Sigmoid colon (tissue), 6 donors: ENCODE measurements at regions not wholly inside any gene's neighbourhood (a gene's known extent, or its start where the extent isn't known, plus 50 kb on each side); places are given as distances from the start of the nearest gene placed in this dataset.

Source experiments
- DNase-seq: peaks from one replicate; pipeline ENCODE4 v3.0.0-alpha.2; 2019
- H3K27ac ChIP-seq, 4 donors: fragments of 200-600 bp; sonication (generic); one replicate each; pipeline ENCODE4 v1.5.1; 2016 to 2019; ENCODE audit warnings: mild to moderate bottlenecking in 1 of 4
- H3K27me3 ChIP-seq, 3 donors: fragments of 200-600 bp; sonication (generic); one replicate each; pipeline ENCODE4 v1.5.1; 2019; ENCODE audit warnings: mild to moderate bottlenecking in 1 of 3
- H3K36me3 ChIP-seq, 4 donors: fragments of 200-600 bp; sonication (generic); one replicate each; pipeline ENCODE4 v1.5.1; 2016 to 2019
- H3K4me1 ChIP-seq, 4 donors: fragments of 200-600 bp; sonication (generic); one replicate each; pipeline ENCODE4 v1.5.1; 2017 to 2019
- H3K4me3 ChIP-seq, 4 donors: fragments of 200-600 bp; sonication (generic); one replicate each; pipeline ENCODE4 v1.5.1; 2017 to 2019; ENCODE audit warnings: mild to moderate bottlenecking in 2 of 4, moderate library complexity in 1 of 4
- H3K9me3 ChIP-seq, 4 donors: fragments of 200-600 bp in 3 of 4; sonication (generic) in 3 of 4; one replicate each; pipeline versions ENCODE4 v1.5.1 to v1.6.1; 2013 to 2019
- CTCF ChIP-seq, 4 experiments: fragments of 450-650 bp in 3 of 4; fragments of 200-600 bp in 1 of 4; IDR thresholded peaks; one replicate each; pipeline ENCODE4 v1.5.1; 2016 to 2019; ENCODE audit warnings: antibody characterized with exemption in 4 of 4, mild to moderate bottlenecking in 3 of 4, moderate library complexity in 2 of 4
- EP300 ChIP-seq, 4 donors: sonication (generic); formaldehyde crosslinking; IDR thresholded peaks; one replicate each; pipeline ENCODE4 v1.6.1; 2017; ENCODE audit warnings: antibody characterized with exemption in 4 of 4
- POLR2A ChIP-seq, 2 donors: fragments of 450-650 bp; IDR thresholded peaks; one replicate each; pipeline ENCODE4 v1.6.1; 2016; ENCODE audit warnings: antibody characterized with exemption in 2 of 2, mild to moderate bottlenecking in 2 of 2, moderate library complexity in 2 of 2
- POLR2AphosphoS5 ChIP-seq, 4 donors: sonication (generic); formaldehyde crosslinking; IDR thresholded peaks; one replicate each; pipeline ENCODE4 v1.6.1; 2017; ENCODE audit warnings: antibody characterized with exemption in 4 of 4
- WGBS, 2 donors: extraction: QIAGEN DNeasy Blood & Tissue Kit; methylation state at CpG; one replicate each; pipeline ENCODE4 v1.1.7; 2013; 5-methylcytosine and 5-hydroxymethylcytosine counted together
- intact Hi-C: fragments of 100-400 bp; cut with DNase I; formaldehyde crosslinking; loops from one replicate; pipeline ENCODE4 v1.15.1; 2023
- donor health status: healthy with polysubstance abuse.
- donor health status: healthy.

GRCh38 chr9:18269561-18269960 is 204.4 kb upstream of the ADAMTSL1 start:
- TF ChIP-seq EP300 (IDR thresholded peaks at IDR 0.05) (no peak), CTCF (IDR thresholded peaks at IDR 0.05) (no peak), POLR2AphosphoS5 (IDR thresholded peaks at IDR 0.05) (no peak), POLR2A (IDR thresholded peaks at IDR 0.05) (no peak)
- H3K9me3 ChIP-seq: no peaks in the 10 kb centered on the region
- intact Hi-C loops: no loop called here
- H3K4me3 ChIP-seq: no peak overlapping the region
- DNase-seq: no peak
- peaks cover 0 to 6% (median 0%) of the 10 kb centered on the region in 4 donors for H3K4me1 ChIP-seq
- no peaks in the 10 kb centered on the region for H3K27me3 ChIP-seq
- H3K27ac ChIP-seq: no peak overlapping the region
- H3K36me3 ChIP-seq: no peaks in the 10 kb centered on the region

GRCh38 chr9:18274693-18275092 is 199.3 kb upstream of the ADAMTSL1 start:
- intact Hi-C loops: no loop called here
- Histone ChIP-seq H3K27me3 (no peaks in the 10 kb centered on the region), H3K4me3 (no peak overlapping the region), H3K27ac (no peak overlapping the region), H3K9me3 (peaks cover 0 to 4% (median 0%) of the 10 kb centered on the region in 4 donors), H3K4me1 (no peaks in the 10 kb centered on the region), H3K36me3 (no peaks in the 10 kb centered on the region)
- TF ChIP-seq EP300 (IDR thresholded peaks at IDR 0.05): no peak
- no peak for TF ChIP-seq CTCF (IDR thresholded peaks at IDR 0.05)
- no peak for TF ChIP-seq POLR2AphosphoS5 (IDR thresholded peaks at IDR 0.05)
- TF ChIP-seq POLR2A (IDR thresholded peaks at IDR 0.05): no peak
- DNase-seq: no peak
- WGBS, 2 donors: 10 to 20% methylated on average over 1 of the region's 1 CpG

GRCh38 chr9:18275313-18275990 is 198.5 kb upstream of the ADAMTSL1 start:
- intact Hi-C loops: no loop called here
- H3K27ac ChIP-seq: no peak overlapping the region
- WGBS, 2 donors: 89 to 90% methylated on average over 3 of the region's 3 CpGs

GRCh38 chr9:18281291-18281690 is 192.7 kb upstream of the ADAMTSL1 start:
- no peaks in the 10 kb centered on the region for H3K27me3 ChIP-seq
- H3K27ac ChIP-seq: no peak overlapping the region
- WGBS, 2 donors: 95% methylated on average over 8 of the region's 8 CpGs
- H3K36me3 ChIP-seq: no peaks in the 10 kb centered on the region
- peaks cover 0 to 4% (median 0%) of the 10 kb centered on the region in 4 donors for H3K9me3 ChIP-seq
- intact Hi-C loops: no loop called here
- H3K4me3 ChIP-seq: no peak overlapping the region
- no peaks in the 10 kb centered on the region for H3K4me1 ChIP-seq
- DNase-seq: no peak
- no peak for TF ChIP-seq POLR2A (IDR thresholded peaks at IDR 0.05)
- no peak for TF ChIP-seq EP300 (IDR thresholded peaks at IDR 0.05)
- no peak for TF ChIP-seq CTCF (IDR thresholded peaks at IDR 0.05)
- TF ChIP-seq POLR2AphosphoS5 (IDR thresholded peaks at IDR 0.05): no peak

More at GRCh38 chr9:18275313-18275990, 198.5 kb upstream of the ADAMTSL1 start:
- no peak for DNase-seq
- TF ChIP-seq POLR2AphosphoS5 (IDR thresholded peaks at IDR 0.05): no peak
- no peak for TF ChIP-seq CTCF (IDR thresholded peaks at IDR 0.05)
- TF ChIP-seq EP300 (IDR thresholded peaks at IDR 0.05): no peak
- TF ChIP-seq POLR2A (IDR thresholded peaks at IDR 0.05): no peak
- peaks cover 0 to 4% (median 0%) of the 10 kb centered on the region in 4 donors for H3K9me3 ChIP-seq
- H3K27me3 ChIP-seq: no peaks in the 10 kb centered on the region
- H3K4me3 ChIP-seq: no peak overlapping the region
- H3K36me3 ChIP-seq: no peaks in the 10 kb centered on the region
- no peaks in the 10 kb centered on the region for H3K4me1 ChIP-seq

- H3K27me3 ChIP-seq: no peaks in the 10 kb centered on the region
- TF ChIP-seq CTCF (IDR thresholded peaks at IDR 0.05) (no peak), POLR2AphosphoS5 (IDR thresholded peaks at IDR 0.05) (no peak)
- no peak for DNase-seq
- peaks cover 0 to 3% (median 0%) of the 10 kb centered on the region in 4 donors for H3K4me1 ChIP-seq
- no peak overlapping the region for H3K4me3 ChIP-seq
- no peaks in the 10 kb centered on the region for H3K36me3 ChIP-seq
- H3K27ac ChIP-seq: no peak overlapping the region
- intact Hi-C loops: no loop called here
- 55 to 81% methylated on average over 1 of the region's 1 CpG for WGBS, 2 donors
- H3K9me3 ChIP-seq: no peaks in the 10 kb centered on the region
Observed at GRCh38 chr9:18294229-18294628, 179.7 kb upstream of the ADAMTSL1 start.
